NCI-H1930 (cell line): ENCODE measurements at regions not wholly inside any gene's neighbourhood (a gene's known extent, or its start where the extent isn't known, plus 50 kb on each side); places are given as distances from the start of the nearest gene placed in this dataset.

Experiments
- DNase-seq, 2 experiments: peaks; one replicate each; lab custom pipeline; 2025; lab: John Stamatoyannopoulos, UW

- DNase-seq, result no peak
Measured at GRCh38 chr2:146235158-146235557, 1609.7 kb upstream of the ACVR2A start.

- DNase-seq, result no peak
Measured at GRCh38 chr2:146229508-146230155, 1615.2 kb upstream of the ACVR2A start.

- no peak for DNase-seq
Measured at GRCh38 chr2:146228466-146229058, 1616.3 kb upstream of the ACVR2A start.

- DNase-seq, result no peak
Measured at GRCh38 chr2:146228020-146228393, 1616.8 kb upstream of the ACVR2A start.

GRCh38 chr2:146227152-146228019 is 1617.4 kb upstream of the ACVR2A start:
- no peak for DNase-seq

- DNase-seq, result no peak
Measured at GRCh38 chr2:146226077-146226476, 1618.8 kb upstream of the ACVR2A start.

- DNase-seq, result no peak
Measured at GRCh38 chr2:146221826-146222225, 1623.0 kb upstream of the ACVR2A start.

GRCh38 chr2:146220957-146221356 is 1623.9 kb upstream of the ACVR2A start:
- DNase-seq, result no peak

GRCh38 chr2:146214394-146214929 is 1630.4 kb upstream of the ACVR2A start:
- DNase-seq, result no peak

GRCh38 chr2:146213674-146214073 is 1631.2 kb upstream of the ACVR2A start:
- no peak for DNase-seq

- DNase-seq, result no peak
Measured at GRCh38 chr2:146212602-146213001, 1632.2 kb upstream of the ACVR2A start.

- no peak for DNase-seq
Measured at GRCh38 chr2:146209842-146210275, 1635.0 kb upstream of the ACVR2A start.

- DNase-seq, result no peak
Measured at GRCh38 chr2:146207901-146208300, 1636.9 kb upstream of the ACVR2A start.

GRCh38 chr2:146207417-146207816 is 1637.4 kb upstream of the ACVR2A start:
- DNase-seq, result no peak

GRCh38 chr2:146203064-146203624 is 1641.7 kb upstream of the ACVR2A start:
- DNase-seq, result no peak

- DNase-seq, result no peak
Measured at GRCh38 chr2:146193619-146194018, 1651.2 kb upstream of the ACVR2A start.

- no peak for DNase-seq
Measured at GRCh38 chr2:146189541-146189940, 1655.3 kb upstream of the ACVR2A start.

GRCh38 chr2:146173934-146174333 is 1654.0 kb upstream of the ZEB2 start:
- DNase-seq, result no peak

GRCh38 chr2:146161256-146161882 is 1641.5 kb upstream of the ZEB2 start:
- DNase-seq, result no peak

GRCh38 chr2:146158072-146158674 is 1638.3 kb upstream of the ZEB2 start:
- DNase-seq, result no peak

GRCh38 chr2:146147448-146148012 is 1627.6 kb upstream of the ZEB2 start:
- no peak for DNase-seq
